Neural progenitor cell (in vitro differentiated cells): ENCODE measurements at regions not wholly inside any gene's neighbourhood (a gene's known extent, or its start where the extent isn't known, plus 50 kb on each side); places are given as distances from the start of the nearest gene placed in this dataset.

ENCODE experiments used
- CTCF ChIP-seq: fragments of 200-600 bp; sonication (generic); IDR thresholded peaks from 2 replicates; pipeline ENCODE4 v1.5.1; 2017; ENCODE audit warnings: antibody characterized with exemption, mild to moderate bottlenecking
- EZH2 ChIP-seq: fragments of 200-600 bp; sonication (generic); IDR thresholded peaks from 2 replicates; pipeline ENCODE4 v1.6.1; 2017; ENCODE audit warnings: antibody characterized with exemption, mild to moderate bottlenecking, moderate library complexity
- EZH2phosphoT487 ChIP-seq: fragments of 200-600 bp; sonication (generic); IDR thresholded peaks from 2 replicates; pipeline ENCODE4 v1.6.1; 2017; ENCODE audit warnings: antibody characterized with exemption

DNA sequence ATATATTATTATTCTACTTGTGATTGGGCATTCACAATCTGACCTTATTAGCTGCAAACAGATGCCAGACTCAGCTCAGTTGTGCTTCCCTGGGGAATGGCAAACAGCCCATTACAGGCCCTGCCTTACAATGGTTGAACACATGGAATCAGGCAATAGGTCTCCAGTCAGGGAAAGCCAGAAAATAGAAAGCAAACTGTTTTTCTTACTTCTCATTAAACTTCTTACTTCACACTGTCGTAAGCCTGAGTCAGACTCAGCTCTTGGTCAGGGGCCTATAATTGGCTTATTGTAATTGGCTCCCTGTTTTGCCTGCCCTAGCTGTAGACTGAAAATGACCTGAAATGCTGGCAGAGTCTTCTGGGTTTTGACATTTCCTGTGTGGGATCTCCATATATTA is 77.0 kb upstream of the CA10 start:
- TF ChIP-seq CTCF (no peak), EZH2phosphoT487 (no peak), EZH2 (no peak)
